NB4 (cell line): ENCODE measurements at regions not wholly inside any gene's neighbourhood (a gene's known extent, or its start where the extent isn't known, plus 50 kb on each side); places are given as distances from the start of the nearest gene placed in this dataset.

Experiments
- MYC ChIP-seq: IDR thresholded peaks from 2 replicates; pipeline ENCODE4 v1.6.1; 2011; ENCODE audit warnings: low read depth, low read length
- POLR2A ChIP-seq: IDR thresholded peaks from 2 replicates; pipeline ENCODE4 v1.6.1; 2011; ENCODE audit warnings: mild to moderate bottlenecking; ENCODE audit not compliant: insufficient read length; ENCODE audit errors: extremely low read depth
- TF ChIP-seq, protein P1 (sequence below): IDR thresholded peaks from one replicate; pipeline ENCODE4 v1.5.1; 2012; ENCODE audit warnings: low read depth, low read length

- TF ChIP-seq, protein P1, sequence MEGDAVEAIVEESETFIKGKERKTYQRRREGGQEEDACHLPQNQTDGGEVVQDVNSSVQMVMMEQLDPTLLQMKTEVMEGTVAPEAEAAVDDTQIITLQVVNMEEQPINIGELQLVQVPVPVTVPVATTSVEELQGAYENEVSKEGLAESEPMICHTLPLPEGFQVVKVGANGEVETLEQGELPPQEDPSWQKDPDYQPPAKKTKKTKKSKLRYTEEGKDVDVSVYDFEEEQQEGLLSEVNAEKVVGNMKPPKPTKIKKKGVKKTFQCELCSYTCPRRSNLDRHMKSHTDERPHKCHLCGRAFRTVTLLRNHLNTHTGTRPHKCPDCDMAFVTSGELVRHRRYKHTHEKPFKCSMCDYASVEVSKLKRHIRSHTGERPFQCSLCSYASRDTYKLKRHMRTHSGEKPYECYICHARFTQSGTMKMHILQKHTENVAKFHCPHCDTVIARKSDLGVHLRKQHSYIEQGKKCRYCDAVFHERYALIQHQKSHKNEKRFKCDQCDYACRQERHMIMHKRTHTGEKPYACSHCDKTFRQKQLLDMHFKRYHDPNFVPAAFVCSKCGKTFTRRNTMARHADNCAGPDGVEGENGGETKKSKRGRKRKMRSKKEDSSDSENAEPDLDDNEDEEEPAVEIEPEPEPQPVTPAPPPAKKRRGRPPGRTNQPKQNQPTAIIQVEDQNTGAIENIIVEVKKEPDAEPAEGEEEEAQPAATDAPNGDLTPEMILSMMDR, result no peak
- TF ChIP-seq POLR2A, result no peak
- no peak for TF ChIP-seq MYC
Observed at GRCh38 chr16:66127459-66128370, 238.8 kb upstream of the CDH5 start.
